ENCODE measurements at regions not wholly inside any gene's neighbourhood (a gene's known extent, or its start where the extent isn't known, plus 50 kb on each side); places are given as distances from the start of the nearest gene placed in this dataset.
"Not testable (repeated sequence)": the region's sequence is repeated elsewhere in the genome, so short reads cannot be mapped to it uniquely, and the experiment has no call there.

- no peak overlapping the region for H3K4me3 ChIP-seq (ENCODE audit: insufficient read depth, low read depth, low read length, poor library complexity, severe bottlenecking)
- DNase-seq, result no peak
- no peak overlapping the region for H3K27ac ChIP-seq (ENCODE audit: insufficient read depth, low read length, poor library complexity, severe bottlenecking)
- no peaks in the 10 kb centered on the region for H3K9me3 ChIP-seq (ENCODE audit: control insufficient read depth, low read length)
- no peaks in the 10 kb centered on the region for H3K36me3 ChIP-seq (ENCODE audit: control insufficient read depth, insufficient read depth, low read length)
- H3K4me1 ChIP-seq (ENCODE audit: control insufficient read depth, insufficient read depth, low read length, poor library complexity, severe bottlenecking), result no peaks in the 10 kb centered on the region
- no peaks in the 10 kb centered on the region for H3K27me3 ChIP-seq (replicated peaks; ENCODE audit: control insufficient read depth, insufficient read depth, low read length, poor library complexity, severe bottlenecking)
Measured at GRCh38 chr9:1535051-1535450, 480.1 kb upstream of the SMARCA2 start.

- no peak overlapping the region for H3K27ac ChIP-seq (ENCODE audit: insufficient read depth, low read length, poor library complexity, severe bottlenecking)
- DNase-seq, result no peak
- no peaks in the 10 kb centered on the region for H3K4me1 ChIP-seq (ENCODE audit: control insufficient read depth, insufficient read depth, low read length, poor library complexity, severe bottlenecking)
- H3K9me3 ChIP-seq (ENCODE audit: control insufficient read depth, low read length), result no peaks in the 10 kb centered on the region
- H3K4me3 ChIP-seq (ENCODE audit: insufficient read depth, low read depth, low read length, poor library complexity, severe bottlenecking), result no peak overlapping the region
- no peaks in the 10 kb centered on the region for H3K36me3 ChIP-seq (ENCODE audit: control insufficient read depth, insufficient read depth, low read length)
- H3K27me3 ChIP-seq (replicated peaks; ENCODE audit: control insufficient read depth, insufficient read depth, low read length, poor library complexity, severe bottlenecking), result no peaks in the 10 kb centered on the region
Measured at GRCh38 chr9:1535599-1535998, 479.5 kb upstream of the SMARCA2 start.

- H3K4me3 ChIP-seq (ENCODE audit: insufficient read depth, low read depth, low read length, poor library complexity, severe bottlenecking), result no peak overlapping the region
- no peaks in the 10 kb centered on the region for H3K36me3 ChIP-seq (ENCODE audit: control insufficient read depth, insufficient read depth, low read length)
- no peak for DNase-seq
- H3K9me3 ChIP-seq (ENCODE audit: control insufficient read depth, low read length), result no peaks in the 10 kb centered on the region
- no peaks in the 10 kb centered on the region for H3K27me3 ChIP-seq (replicated peaks; ENCODE audit: control insufficient read depth, insufficient read depth, low read length, poor library complexity, severe bottlenecking)
- H3K4me1 ChIP-seq (ENCODE audit: control insufficient read depth, insufficient read depth, low read length, poor library complexity, severe bottlenecking), result no peaks in the 10 kb centered on the region
- H3K27ac ChIP-seq (ENCODE audit: insufficient read depth, low read length, poor library complexity, severe bottlenecking), result no peak overlapping the region
Measured at GRCh38 chr9:1536522-1537170, 478.5 kb upstream of the SMARCA2 start.

GRCh38 chr9:1538301-1538700 is 476.8 kb upstream of the SMARCA2 start:
- DNase-seq, result no peak
- Histone ChIP-seq H3K4me3 (ENCODE audit: insufficient read depth, low read depth, low read length, poor library complexity, severe bottlenecking) (no peak overlapping the region), H3K9me3 (ENCODE audit: control insufficient read depth, low read length) (no peaks in the 10 kb centered on the region), H3K27me3 (replicated peaks; ENCODE audit: control insufficient read depth, insufficient read depth, low read length, poor library complexity, severe bottlenecking) (no peaks in the 10 kb centered on the region), H3K36me3 (ENCODE audit: control insufficient read depth, insufficient read depth, low read length) (no peaks in the 10 kb centered on the region), H3K27ac (ENCODE audit: insufficient read depth, low read length, poor library complexity, severe bottlenecking) (no peak overlapping the region), H3K4me1 (ENCODE audit: control insufficient read depth, insufficient read depth, low read length, poor library complexity, severe bottlenecking) (no peaks in the 10 kb centered on the region)

GRCh38 chr9:1539216-1539615 is 475.9 kb upstream of the SMARCA2 start:
- Histone ChIP-seq H3K27ac (ENCODE audit: insufficient read depth, low read length, poor library complexity, severe bottlenecking) (no peak overlapping the region), H3K9me3 (ENCODE audit: control insufficient read depth, low read length) (no peaks in the 10 kb centered on the region), H3K36me3 (ENCODE audit: control insufficient read depth, insufficient read depth, low read length) (no peaks in the 10 kb centered on the region), H3K27me3 (replicated peaks; ENCODE audit: control insufficient read depth, insufficient read depth, low read length, poor library complexity, severe bottlenecking) (no peaks in the 10 kb centered on the region), H3K4me3 (ENCODE audit: insufficient read depth, low read depth, low read length, poor library complexity, severe bottlenecking) (no peak overlapping the region), H3K4me1 (ENCODE audit: control insufficient read depth, insufficient read depth, low read length, poor library complexity, severe bottlenecking) (no peaks in the 10 kb centered on the region)
- no peak for DNase-seq

GRCh38 chr9:1550636-1551035 is 464.5 kb upstream of the SMARCA2 start:
- Histone ChIP-seq H3K27me3 (replicated peaks; ENCODE audit: control insufficient read depth, insufficient read depth, low read length, poor library complexity, severe bottlenecking) (no peaks in the 10 kb centered on the region), H3K4me1 (ENCODE audit: control insufficient read depth, insufficient read depth, low read length, poor library complexity, severe bottlenecking) (no peaks in the 10 kb centered on the region), H3K27ac (ENCODE audit: insufficient read depth, low read length, poor library complexity, severe bottlenecking) (no peak overlapping the region), H3K36me3 (ENCODE audit: control insufficient read depth, insufficient read depth, low read length) (no peaks in the 10 kb centered on the region), H3K9me3 (ENCODE audit: control insufficient read depth, low read length) (no peaks in the 10 kb centered on the region), H3K4me3 (ENCODE audit: insufficient read depth, low read depth, low read length, poor library complexity, severe bottlenecking) (no peak overlapping the region)
- no peak for DNase-seq

- no peaks in the 10 kb centered on the region for H3K36me3 ChIP-seq (ENCODE audit: control insufficient read depth, insufficient read depth, low read length)
- no peaks in the 10 kb centered on the region for H3K27me3 ChIP-seq (replicated peaks; ENCODE audit: control insufficient read depth, insufficient read depth, low read length, poor library complexity, severe bottlenecking)
- no peak overlapping the region for H3K27ac ChIP-seq (ENCODE audit: insufficient read depth, low read length, poor library complexity, severe bottlenecking)
- no peak overlapping the region for H3K4me3 ChIP-seq (ENCODE audit: insufficient read depth, low read depth, low read length, poor library complexity, severe bottlenecking)
- no peaks in the 10 kb centered on the region for H3K9me3 ChIP-seq (ENCODE audit: control insufficient read depth, low read length)
- no peak for DNase-seq
- no peaks in the 10 kb centered on the region for H3K4me1 ChIP-seq (ENCODE audit: control insufficient read depth, insufficient read depth, low read length, poor library complexity, severe bottlenecking)
Measured at GRCh38 chr9:1554081-1555035, 460.8 kb upstream of the SMARCA2 start.

GRCh38 chr9:1558666-1559065 is 456.5 kb upstream of the SMARCA2 start:
- not testable (repeated sequence) for H3K4me3 ChIP-seq (ENCODE audit: insufficient read depth, low read depth, low read length, poor library complexity, severe bottlenecking); H3K4me1 ChIP-seq (ENCODE audit: control insufficient read depth, insufficient read depth, low read length, poor library complexity, severe bottlenecking); H3K36me3 ChIP-seq (ENCODE audit: control insufficient read depth, insufficient read depth, low read length); DNase-seq; H3K9me3 ChIP-seq (ENCODE audit: control insufficient read depth, low read length); H3K27me3 ChIP-seq (replicated peaks; ENCODE audit: control insufficient read depth, insufficient read depth, low read length, poor library complexity, severe bottlenecking); H3K27ac ChIP-seq (ENCODE audit: insufficient read depth, low read length, poor library complexity, severe bottlenecking)

GRCh38 chr9:1575939-1576338 is 439.2 kb upstream of the SMARCA2 start:
- Histone ChIP-seq H3K4me1 (ENCODE audit: control insufficient read depth, insufficient read depth, low read length, poor library complexity, severe bottlenecking) (no peaks in the 10 kb centered on the region), H3K9me3 (ENCODE audit: control insufficient read depth, low read length) (no peaks in the 10 kb centered on the region), H3K27me3 (replicated peaks; ENCODE audit: control insufficient read depth, insufficient read depth, low read length, poor library complexity, severe bottlenecking) (no peaks in the 10 kb centered on the region), H3K27ac (ENCODE audit: insufficient read depth, low read length, poor library complexity, severe bottlenecking) (no peak overlapping the region), H3K4me3 (ENCODE audit: insufficient read depth, low read depth, low read length, poor library complexity, severe bottlenecking) (no peak overlapping the region), H3K36me3 (ENCODE audit: control insufficient read depth, insufficient read depth, low read length) (no peaks in the 10 kb centered on the region)
- no peak for DNase-seq

- no peaks in the 10 kb centered on the region for H3K9me3 ChIP-seq (ENCODE audit: control insufficient read depth, low read length)
- no peak for DNase-seq
- H3K4me3 ChIP-seq (ENCODE audit: insufficient read depth, low read depth, low read length, poor library complexity, severe bottlenecking), result no peak overlapping the region
Measured at GRCh38 chr9:1580215-1580614, 434.9 kb upstream of the SMARCA2 start.

More at GRCh38 chr9:1580215-1580614, 434.9 kb upstream of the SMARCA2 start:
- Histone ChIP-seq H3K4me1 (ENCODE audit: control insufficient read depth, insufficient read depth, low read length, poor library complexity, severe bottlenecking) (no peaks in the 10 kb centered on the region), H3K27ac (ENCODE audit: insufficient read depth, low read length, poor library complexity, severe bottlenecking) (no peak overlapping the region), H3K27me3 (replicated peaks; ENCODE audit: control insufficient read depth, insufficient read depth, low read length, poor library complexity, severe bottlenecking) (no peaks in the 10 kb centered on the region), H3K36me3 (ENCODE audit: control insufficient read depth, insufficient read depth, low read length) (no peaks in the 10 kb centered on the region)
